ENCODE measurements at regions not wholly inside any gene's neighbourhood (a gene's known extent, or its start where the extent isn't known, plus 50 kb on each side); places are given as distances from the start of the nearest gene placed in this dataset.

DNA sequence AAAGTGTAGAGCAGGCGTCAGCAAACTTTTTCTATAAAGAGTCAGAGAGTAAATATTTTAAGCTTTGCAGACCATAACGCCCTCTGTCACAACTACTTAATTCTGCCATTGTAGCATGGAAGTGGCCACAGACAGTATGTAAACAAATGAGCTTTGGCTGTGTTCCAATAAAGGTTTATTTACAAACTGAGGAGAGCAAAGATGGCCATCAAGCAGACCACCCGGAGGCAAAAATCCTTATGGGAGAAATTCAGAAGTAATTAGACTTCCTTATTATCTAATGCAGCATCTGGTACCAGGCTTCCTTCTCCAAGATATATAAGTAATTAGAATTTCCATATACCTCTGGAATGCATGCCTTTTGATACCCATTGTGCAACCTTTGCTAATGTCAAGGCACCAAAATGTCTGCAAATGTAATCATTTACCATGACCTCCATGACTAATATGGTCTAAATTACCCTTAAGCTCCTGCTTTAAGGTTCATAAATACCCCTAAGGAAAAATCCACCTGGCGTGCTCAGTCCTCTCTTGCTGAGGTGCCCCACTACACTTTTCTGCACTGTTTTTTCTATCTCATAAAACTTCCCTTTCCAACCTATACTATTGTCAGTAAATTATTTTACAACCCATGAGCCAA, 377.8 kb downstream of the MATN1 start:
- no peak for DNase-seq

DNA sequence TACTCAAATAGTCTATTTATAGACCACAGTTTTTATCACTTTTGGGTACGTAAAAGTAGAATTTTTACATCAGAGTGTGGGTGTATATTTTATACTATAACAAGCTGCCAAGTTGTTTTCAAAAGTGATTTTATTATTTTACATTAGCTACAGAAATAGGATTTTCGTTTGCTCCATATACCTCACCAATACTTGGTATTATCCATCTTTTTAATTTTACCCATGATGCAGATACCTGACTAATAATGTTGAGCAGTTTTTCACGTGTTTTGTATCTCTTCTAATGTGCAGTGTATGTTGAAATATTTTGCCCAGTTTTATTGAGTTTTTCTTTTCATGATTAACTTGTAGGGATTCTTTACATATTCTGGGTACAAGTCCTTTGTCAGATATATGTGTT, 379.8 kb downstream of the MATN1 start:
- DNase-seq, result no peak

DNA sequence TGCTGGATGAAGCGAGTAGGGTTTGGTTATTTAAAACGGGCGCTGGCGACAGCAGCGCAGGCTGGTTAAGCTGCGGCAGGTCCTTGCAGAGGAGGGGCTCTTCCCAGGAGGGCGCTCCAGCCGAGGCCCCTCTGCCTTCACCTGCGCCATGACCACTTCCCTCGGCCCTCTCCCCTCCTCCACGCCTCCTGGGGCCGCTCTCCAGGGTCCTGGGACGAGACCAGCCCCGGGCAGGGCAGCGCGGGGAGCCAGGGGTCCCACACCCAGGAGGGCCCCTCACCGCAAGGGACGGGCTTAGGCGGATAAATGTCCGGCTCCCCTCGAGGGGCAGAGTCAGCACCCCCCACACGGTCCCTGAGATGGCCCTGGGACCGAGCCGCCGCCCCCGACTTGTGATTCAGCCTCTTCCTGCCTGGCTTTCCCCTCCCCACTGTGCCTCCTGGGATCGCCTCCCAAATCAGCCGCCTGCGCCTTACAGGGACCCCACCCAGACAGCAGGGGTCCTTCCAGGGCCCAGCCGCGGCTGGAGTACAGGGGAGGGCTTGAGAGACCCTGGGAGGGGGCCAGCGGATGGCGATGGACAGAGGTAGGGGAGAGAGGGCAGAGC, 380.7 kb downstream of the MATN1 start:
- DNase-seq, result no peak

DNA sequence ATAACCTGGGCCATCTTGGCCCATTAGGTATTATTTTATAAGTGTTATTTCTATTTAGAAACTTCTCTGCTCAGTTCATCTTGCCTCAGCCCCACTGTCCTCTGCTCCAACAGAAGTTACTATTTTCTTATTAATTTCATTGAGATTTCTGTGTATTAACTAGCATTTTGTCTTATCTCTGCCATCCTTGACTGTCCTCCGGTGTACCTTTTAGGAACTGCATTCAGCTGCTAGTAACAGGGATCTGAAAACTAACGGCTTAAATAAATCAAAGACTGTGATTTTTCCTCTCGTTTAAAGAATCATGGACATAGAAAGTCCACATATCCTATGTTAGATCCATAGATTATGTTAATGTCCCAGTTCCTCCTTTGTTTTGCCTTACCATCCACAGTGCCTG, 382.5 kb downstream of the MATN1 start:
- DNase-seq, result no peak

DNA sequence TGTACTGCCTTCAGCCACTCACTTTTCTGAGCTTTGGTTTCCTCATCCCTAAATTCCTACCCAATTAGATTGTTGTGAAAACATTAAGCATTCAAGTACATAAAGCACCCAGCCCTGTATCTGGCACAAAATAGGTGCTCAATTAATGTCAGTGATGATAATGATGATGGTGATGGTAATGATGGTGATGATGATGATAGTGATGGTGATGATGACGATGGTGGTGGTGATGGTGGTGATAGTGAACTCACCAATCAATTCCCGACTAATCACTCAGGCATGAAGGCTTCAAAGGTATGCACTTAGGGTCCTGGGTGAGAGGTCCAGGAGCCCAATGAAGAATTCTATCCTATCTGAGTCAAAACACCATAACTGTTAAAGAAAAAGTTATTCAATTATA, 383.5 kb downstream of the MATN1 start:
- DNase-seq, result no peak

DNA sequence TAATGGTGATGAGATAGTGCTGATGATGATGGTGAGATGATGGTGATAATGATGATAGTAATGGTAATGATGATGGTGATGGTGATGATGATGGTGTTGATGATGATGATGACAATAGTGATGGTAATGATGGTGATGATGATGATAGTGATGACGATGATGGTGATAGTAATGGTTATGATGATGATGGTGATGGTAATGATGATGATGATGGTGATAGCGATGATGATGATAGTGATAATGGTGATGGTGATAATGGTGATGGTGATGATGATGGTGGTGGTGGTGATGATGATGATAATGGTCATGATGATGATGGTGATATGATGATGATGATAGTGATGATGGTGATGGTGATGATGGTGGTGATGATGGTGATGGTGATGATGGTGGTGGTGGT, 384.6 kb downstream of the MATN1 start:
- no peak for DNase-seq

DNA sequence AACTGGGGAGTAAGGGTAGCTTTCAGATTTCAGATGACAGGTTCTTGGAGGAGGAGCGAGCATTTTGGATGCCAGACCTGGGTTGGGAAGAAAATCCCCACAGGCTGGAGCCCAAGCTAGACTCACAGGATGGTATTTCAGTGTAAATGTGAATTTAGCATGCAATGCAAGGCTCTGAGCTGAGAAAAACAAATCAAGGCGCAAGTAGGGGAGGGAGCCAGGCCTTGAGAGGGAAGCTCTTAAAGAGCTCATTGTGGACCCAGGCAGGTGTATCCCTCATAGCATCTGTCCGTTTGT, 386.1 kb downstream of the MATN1 start:
- no peak for DNase-seq

DNA sequence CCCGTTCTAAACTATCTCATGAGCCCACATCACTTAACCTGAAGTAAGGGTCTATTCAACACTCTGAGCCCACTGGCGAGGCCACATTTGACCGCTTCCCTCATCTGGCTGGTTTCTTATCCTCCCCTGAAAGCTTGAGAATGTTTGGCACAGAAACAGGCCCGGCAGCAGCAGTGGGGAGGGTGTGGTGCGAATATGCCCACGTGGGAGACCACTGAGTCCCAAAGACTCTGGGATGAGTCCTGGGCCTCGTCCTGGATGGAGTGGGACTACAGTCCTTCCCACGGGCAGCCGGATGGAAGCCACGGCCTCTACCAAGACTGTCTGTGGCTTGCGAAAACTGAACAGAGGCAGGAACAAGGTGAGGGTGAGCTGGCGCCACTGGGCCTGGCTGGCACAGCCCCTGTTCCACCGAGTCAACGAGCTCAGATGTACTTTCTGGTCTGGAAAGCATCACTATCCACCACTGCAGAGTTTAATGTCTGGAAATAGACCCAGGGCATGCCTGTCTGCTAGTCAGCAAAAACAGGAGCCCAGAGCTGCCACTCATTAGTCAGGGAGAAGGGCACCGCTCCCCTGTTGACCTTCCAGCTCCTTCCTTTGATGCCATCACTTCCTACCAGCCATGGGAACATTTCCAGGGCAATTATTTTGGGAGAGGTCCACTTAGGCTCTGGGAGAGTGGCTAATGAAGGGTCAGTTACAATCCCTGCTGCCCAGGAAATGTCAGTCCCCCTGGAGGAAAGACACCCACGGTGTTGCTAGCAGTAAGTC, 386.6 kb downstream of the MATN1 start:
- no peak for DNase-seq

DNA sequence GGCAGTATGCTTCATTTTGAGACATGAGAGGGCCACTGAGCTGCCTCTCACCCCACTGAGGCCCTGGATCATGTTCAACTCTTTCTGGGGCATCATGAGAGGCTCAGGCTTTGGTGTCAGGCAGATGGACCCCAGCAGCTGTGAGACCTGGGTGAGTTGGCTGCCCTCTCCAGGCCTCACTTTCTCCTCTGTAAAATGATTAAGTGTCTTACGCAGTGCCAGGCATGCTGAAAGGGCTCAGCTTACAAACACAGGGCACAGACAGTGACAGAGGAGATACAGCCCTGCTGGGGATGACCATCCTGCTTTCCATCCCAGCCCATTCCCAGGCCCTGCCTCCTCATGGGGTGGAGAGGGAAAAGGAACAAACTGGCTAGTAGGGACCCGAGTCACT, 387.4 kb downstream of the MATN1 start:
- DNase-seq, result no peak

DNA sequence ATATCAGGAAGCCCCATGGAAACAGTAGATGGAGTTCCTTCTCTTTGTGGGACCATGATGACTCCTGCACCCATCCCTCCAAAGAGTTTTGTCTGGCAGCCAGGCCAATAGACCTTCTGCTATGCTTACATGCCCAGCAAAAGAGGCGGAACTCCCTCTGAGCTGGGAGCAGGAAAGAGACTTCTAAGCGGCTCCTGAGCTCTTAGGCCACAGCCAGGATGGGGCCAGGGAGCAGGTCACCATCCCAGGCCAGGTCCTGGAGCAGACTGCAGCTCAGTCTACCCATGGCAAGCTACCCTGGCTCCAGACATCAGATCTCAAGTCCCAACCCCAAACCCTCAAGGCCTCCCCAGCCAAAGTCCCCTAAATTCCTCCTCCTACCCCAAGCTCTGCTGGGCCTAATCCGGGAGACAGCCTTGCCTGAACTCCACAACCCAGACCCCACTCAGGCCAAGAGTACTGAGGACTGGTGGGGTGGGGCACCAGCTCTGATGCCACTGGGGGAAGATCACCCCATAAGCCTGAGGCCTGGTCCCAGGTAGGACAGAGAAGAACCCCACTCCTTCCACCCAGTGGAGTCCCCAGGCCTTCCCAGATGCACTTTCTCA, 387.9 kb downstream of the MATN1 start:
- no peak for DNase-seq

DNA sequence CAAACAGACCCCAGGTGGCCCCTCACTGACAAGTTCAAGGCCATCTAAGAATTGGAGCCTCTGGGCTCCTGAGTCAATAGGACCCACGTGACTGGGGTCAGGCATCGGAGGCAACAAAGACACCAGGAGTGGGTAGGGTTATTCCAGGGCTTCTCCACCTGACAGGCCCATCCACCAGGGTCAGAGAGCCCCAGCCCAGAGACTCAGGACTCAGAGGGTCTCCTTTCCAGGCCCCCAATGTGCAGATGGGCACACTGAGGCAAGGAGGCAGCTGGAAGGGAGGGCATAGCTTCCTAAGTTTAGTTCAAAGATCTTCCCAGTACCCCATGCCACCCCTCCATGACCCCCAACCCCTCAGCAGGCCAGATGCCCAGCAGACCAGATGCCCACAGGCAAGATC, 388.6 kb downstream of the MATN1 start:
- no peak for DNase-seq

DNA sequence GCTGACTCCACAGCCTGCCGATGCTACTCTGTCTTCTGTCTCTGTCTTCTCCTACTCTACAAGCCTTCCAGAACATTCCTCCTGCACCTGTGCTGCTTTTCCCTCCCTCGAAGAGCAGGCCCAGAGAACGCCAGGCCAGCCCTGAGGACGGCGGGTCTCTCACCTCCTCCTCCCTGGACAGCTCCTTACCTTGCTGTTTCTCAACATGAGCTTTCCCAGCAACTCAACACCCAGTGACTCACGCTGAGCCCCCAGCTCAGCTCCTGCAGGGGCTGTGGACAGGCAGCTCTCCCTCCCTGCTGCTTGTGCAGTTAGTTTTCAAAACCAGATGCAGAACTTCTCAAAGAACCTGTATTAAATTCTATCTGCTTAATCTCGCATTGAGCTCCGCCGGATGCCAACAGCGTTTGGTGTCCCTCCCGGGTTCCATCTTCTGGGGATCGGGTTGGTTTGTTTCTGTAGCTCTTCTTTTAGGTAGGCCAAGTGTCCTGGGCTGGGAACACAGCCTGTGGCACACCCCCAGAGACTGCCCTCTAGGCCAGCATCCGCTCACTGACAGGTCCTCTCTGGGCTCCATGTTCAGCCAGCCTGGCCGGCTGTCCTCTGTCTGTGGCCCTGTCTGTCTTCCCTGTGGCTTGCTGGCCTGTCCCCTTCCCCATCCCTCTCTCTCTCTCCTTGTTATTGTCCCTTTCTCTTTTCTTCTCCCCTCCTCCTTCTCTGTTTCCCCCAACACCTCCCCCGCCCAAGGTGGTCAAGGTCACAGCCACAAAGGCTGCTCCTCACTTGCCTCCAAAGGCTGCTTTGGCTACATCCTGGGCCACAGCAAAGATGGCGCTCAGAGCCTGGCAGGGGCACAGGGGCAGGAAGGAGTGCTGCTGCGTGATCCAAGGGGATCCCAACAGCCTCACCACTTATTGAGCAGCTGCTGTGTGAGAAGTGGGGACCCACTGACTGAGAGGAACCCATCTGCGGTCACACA, 391.0 kb downstream of the MATN1 start:
- no peak for DNase-seq

DNA sequence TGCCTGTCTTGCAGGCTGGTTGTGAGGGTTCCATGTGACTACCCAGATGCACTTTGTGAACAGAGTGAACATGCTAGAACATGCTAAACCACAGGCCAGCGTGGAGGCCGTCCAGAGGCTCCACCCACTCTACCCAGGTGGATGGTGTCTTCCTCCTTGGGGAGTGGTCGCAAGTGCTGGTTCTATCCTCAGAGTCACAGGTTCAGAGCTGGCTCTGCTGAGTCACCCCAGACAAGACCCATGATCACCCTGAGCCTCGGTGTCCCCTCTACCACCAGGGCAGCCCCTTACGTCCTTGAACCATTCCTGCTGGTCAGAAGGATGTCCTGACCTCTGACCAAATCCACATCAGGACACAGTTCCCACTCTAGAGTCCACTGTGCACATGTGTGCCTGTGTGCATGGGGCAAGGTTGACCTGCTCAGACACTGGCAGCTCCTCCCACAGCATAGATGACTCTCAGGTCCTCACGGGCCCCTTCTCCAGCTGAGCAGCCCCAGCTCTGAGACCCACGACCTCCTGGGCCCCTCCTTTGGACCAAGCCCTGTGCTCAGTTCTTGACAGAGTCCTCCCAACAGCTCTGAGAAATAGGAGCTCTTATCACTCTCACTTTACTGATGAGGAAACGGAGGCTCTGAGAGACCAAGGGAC, 391.8 kb downstream of the MATN1 start:
- no peak for DNase-seq

DNA sequence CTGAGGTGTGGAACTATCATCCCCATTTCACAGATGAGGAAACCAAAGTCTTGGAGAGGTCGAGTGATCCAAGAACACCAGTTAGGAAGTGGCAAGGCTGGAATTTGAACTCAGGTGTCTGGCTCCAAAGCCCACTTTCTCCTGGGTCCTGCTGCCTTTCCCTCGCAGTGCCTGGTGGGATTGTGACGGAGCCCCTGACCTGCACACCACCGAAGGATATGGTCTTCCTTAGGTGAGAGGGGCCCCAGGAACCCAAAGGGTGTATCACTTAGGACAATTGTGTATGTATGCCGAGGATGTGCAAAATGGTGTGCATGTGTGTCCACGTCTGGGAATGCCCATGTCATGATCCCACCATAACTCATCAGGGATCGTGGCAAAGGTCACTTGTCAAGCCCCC, 392.7 kb downstream of the MATN1 start:
- no peak for DNase-seq

DNA sequence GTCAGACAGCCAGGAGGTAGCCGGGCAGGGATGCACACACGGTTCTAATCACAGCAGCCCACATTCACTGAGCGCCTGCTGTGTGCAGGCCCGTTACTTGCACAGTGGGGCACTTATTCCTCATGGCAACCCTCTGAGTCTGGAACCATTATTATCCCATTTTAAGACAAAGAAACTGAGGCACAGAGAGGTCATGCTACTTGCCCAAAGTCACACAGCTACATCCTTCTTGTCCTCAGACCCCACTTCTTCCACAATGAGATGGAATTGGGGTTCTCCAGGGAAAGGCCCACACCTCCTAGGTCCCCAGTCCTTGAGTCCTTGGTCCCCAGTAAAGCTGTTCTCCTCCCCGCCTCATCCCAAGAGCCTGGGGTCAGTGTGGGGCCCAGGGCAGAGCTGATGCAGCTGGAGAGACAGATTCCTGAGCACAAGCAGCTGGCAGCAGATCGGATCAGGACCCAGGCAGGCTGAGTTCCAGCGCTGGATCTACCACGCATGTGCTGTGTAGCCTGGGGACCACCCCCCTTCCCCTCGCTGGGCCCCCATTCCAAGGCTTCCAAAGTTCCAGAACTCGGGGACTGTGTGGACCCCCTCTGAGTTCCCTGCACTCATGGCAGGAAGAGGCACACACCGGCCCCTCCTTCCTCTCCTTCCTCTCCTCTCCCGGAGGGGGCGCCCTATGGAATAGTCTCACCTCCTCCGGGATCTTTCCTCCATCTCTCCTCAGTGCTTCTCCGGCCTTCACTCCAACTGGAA, 393.4 kb downstream of the MATN1 start:
- no peak for DNase-seq

DNA sequence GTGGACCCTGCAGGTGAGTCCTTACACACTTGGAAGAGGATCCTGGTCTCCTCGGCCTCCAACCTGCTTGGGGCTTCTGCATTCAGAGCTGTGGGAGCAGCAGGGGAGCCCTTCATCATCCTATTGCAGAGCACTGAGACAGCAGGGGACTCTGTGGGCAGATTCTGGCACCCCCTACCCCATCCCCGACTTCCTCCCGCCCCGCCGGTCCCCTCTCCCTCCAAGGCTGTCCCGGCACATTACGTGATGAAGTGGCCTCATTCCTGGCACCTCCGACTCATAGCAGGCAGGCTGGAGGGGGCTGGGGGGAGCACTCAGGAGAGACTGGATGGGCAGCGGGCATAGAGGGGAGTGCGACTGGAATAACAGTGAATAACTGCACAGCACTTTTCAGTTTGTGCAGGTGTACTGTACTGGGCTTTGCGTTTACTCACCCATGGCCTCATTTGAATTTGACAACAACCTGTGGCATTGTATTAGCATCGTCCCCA, 394.1 kb downstream of the MATN1 start:
- DNase-seq, result no peak

DNA sequence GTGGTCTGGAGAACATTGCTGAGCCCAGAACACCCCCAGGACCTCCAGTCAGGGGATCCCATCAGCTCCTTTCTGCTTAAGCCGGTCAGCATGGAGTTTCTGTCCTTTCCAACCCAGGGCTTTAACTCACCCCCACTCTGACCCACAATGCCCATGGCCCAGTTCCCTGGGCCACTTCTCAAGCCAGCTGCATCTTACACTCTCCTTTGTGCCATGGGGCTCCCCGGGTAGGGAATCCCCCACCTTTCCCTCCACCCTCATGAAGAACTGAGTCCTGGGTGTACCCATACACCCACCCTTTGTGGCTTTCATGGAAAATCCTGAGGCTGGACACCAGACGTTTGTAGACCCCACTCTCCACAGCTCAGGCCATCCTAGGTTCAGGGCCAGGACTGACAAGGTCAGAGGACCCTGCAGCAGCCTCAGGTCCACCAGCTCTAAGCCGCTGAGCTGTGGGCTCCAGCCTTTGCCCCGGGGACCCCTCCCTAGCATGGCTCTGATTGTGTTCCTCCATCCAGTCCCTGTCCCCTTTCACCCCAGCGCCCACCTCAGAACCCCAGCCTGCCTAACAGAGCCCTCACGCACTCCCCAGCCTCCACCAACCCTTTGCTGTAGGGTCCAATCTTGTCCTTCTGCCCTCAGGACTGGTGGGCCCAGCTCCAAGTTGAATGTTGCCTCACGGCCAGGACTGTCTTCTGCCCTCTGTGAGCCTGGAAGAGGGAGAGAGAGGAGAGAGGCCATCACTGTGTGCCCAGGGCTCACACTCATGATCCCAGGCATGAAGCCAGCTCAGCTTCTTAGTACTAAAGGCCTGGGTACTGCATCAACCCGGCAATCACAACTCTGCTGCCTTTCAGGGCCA, 394.8 kb downstream of the MATN1 start:
- DNase-seq, result no peak

DNA sequence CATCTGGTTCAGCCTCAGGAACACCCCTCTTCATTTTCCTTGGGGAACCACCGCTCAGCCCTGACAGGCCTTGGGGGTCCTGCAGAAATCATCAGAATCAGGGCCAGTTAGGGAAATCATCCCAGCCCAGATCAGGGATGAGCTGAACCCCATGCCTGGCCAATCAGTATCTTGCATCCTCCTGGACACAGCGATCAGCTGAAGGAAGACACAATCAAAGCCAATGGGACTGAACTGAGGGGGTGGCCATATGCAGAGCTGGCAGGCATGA, 395.4 kb downstream of the MATN1 start:
- DNase-seq, result no peak

DNA sequence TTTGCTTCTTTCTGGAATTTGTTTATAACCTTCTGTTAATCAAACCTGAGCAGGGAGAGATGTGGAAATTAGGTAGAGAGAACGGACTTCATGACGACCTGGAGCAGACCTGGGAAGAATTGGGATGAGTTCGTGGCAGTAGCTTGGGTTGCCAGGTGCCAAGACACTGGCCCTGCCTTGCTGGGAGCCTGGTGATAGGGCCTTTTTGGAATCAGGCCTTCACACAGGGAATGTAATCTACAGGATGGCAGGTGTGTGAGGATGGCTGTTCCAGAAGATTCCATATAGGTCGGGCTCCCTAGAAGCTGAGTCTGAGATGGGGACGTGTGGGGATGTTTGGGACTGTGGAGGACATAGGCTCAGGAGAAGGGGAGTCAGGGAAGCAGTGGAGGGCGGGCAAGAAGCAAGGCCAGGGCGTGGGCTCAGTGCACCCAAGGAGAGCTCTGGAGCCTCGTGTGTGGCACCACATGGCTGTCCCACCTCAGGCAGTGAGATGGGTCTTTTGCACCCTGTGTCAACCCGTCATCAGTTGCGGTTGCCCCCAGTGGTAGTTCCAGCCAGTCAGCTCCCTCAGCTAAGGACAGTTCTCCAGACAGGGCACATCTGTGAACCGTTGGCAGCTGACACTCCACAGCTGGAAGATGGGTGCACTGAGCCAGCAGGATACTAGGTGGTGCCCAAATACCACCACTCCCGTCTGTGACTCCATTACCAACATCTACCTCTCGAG, 395.9 kb downstream of the MATN1 start:
- DNase-seq, result no peak

DNA sequence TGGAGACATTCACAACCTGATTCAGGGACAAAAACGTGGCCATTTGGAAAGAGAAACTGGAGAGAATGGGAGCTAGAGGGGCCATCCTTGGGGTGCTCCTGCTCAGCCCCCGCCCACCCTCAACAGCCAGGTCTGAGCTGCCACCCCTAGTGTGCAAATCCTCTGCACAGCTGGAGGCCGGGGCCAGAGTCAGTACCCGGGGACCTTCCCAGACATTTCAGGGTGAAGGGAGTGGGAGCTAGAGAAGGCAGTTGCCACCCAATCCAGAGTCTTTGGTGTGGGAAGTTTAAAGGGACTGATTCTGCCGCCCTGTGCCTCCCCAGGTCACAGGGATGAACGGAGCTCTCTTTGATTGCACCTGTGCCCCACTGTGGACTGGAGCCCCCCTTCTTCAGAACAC, 397.4 kb downstream of the MATN1 start:
- no peak for DNase-seq
